ENCODE measurements at regions not wholly inside any gene's neighbourhood (a gene's known extent, or its start where the extent isn't known, plus 50 kb on each side); places are given as distances from the start of the nearest gene placed in this dataset.

DNA sequence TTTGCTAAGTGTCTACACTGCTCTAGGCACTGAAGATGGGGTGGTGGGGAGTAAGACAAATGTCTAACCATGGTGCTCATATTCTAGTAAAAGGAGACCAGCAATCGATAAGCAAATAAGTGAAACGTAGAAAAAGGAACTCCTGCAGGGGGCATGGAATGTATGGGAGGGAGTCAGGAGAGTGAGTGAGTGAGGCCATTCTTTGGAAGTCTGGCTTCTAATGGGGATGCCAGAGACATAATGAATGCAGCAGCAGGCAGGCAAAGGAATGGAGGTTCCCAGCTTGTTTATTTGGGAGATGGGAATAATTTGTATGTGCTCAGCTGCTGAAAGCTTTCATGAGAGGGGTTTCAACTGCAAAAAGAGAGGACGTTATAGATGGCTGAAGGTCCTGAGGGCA, 216.4 kb upstream of the DYNLRB2 start:
- no peaks in the 10 kb centered on the region for H3K36me3 ChIP-seq (ENCODE audit: insufficient read depth)
- WGBS, result 63% methylated on average over 3 of the region's 3 CpGs
- no peak overlapping the region for H3K27ac ChIP-seq (ENCODE audit: low read depth)
- no peak overlapping the region for H3K4me3 ChIP-seq (ENCODE audit: low read depth, low read length)
- DNase-seq (ENCODE audit: extremely low spot score), result no peak
- no peaks in the 10 kb centered on the region for H3K4me1 ChIP-seq (ENCODE audit: insufficient read depth)

GRCh38 chr16:80323808-80324195, 217.0 kb upstream of the DYNLRB2 start:
- H3K27ac ChIP-seq (ENCODE audit: low read depth), result no peak overlapping the region
- WGBS, result 88% methylated on average over 3 of the region's 3 CpGs
- H3K36me3 ChIP-seq (ENCODE audit: insufficient read depth), result no peaks in the 10 kb centered on the region
- H3K4me1 ChIP-seq (ENCODE audit: insufficient read depth), result no peaks in the 10 kb centered on the region
- H3K4me3 ChIP-seq (ENCODE audit: low read depth, low read length), result no peak overlapping the region
- no peak for DNase-seq (ENCODE audit: extremely low spot score)

DNA sequence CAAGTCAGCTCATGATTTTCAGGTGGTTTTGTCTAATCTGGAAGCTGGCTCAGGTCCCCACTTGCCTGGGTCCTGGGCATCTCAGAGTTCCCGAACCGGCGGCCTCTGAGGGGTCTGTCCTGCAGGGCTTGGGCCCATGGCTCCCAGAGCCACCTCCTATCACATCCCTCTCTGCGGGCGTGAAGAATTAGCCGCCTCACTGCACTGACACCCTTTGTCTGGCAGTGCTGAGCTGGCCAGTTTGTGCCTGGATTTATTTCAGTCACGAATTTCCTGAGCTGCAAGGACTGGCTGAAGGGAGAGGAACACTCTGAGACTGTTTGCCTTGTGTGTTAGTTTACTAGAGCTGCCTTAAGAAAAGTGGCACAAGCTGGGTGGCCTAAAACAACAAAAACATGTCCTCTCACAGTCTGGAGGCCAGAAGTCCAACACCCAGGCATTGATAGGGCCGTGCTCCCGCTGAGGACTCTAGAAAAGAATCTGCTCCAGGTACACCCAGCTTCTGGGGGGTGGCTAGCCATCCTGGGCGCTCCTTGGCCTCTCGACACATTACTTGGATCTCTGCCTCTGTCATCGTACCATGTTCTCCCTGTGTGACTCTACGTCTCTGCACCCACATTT, 217.5 kb upstream of the DYNLRB2 start:
- DNase-seq (ENCODE audit: extremely low spot score), result no peak
- 87% methylated on average over 13 of the region's 13 CpGs for WGBS
- Histone ChIP-seq H3K4me1 (ENCODE audit: insufficient read depth) (no peaks in the 10 kb centered on the region), H3K36me3 (ENCODE audit: insufficient read depth) (no peaks in the 10 kb centered on the region), H3K27ac (ENCODE audit: low read depth) (no peak overlapping the region), H3K4me3 (ENCODE audit: low read depth, low read length) (no peak overlapping the region)

DNA sequence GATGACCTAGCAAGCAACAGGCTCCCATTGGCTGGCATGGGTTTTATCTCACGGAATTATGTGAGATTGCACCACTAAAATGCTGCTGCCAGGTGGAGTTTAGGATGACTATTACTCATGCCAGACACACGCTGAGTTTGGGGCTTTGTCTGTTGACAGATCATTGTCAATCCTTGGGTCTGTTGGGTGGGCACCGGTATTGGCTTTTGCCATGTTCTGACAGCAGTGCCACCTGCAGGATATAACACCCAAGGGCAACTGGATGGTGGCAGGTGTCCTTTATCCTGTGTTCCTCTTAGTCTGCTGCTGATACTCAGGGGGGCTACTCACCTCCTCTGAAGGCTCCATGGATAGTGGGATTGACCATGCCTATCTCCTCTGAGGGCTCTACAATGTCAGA, 221.6 kb upstream of the DYNLRB2 start:
- no peak for DNase-seq (ENCODE audit: extremely low spot score)
- Histone ChIP-seq H3K4me3 (ENCODE audit: low read depth, low read length) (no peak overlapping the region), H3K27ac (ENCODE audit: low read depth) (no peak overlapping the region), H3K36me3 (ENCODE audit: insufficient read depth) (no peaks in the 10 kb centered on the region), H3K4me1 (ENCODE audit: insufficient read depth) (no peaks in the 10 kb centered on the region)
- 87% methylated on average over 3 of the region's 3 CpGs for WGBS

GRCh38 chr16:80318107-80318506, 222.7 kb upstream of the DYNLRB2 start:
- Histone ChIP-seq H3K27ac (ENCODE audit: low read depth) (no peak overlapping the region), H3K4me1 (ENCODE audit: insufficient read depth) (no peaks in the 10 kb centered on the region), H3K36me3 (ENCODE audit: insufficient read depth) (no peaks in the 10 kb centered on the region), H3K4me3 (ENCODE audit: low read depth, low read length) (no peak overlapping the region)
- WGBS, result 99% methylated on average over 1 of the region's 1 CpG
- DNase-seq (ENCODE audit: extremely low spot score), result no peak

GRCh38 chr16:80317599-80318037, 223.2 kb upstream of the DYNLRB2 start:
- H3K4me3 ChIP-seq (ENCODE audit: low read depth, low read length), result no peak overlapping the region
- H3K36me3 ChIP-seq (ENCODE audit: insufficient read depth), result no peaks in the 10 kb centered on the region
- no peak overlapping the region for H3K27ac ChIP-seq (ENCODE audit: low read depth)
- no peak for DNase-seq (ENCODE audit: extremely low spot score)
- H3K4me1 ChIP-seq (ENCODE audit: insufficient read depth), result no peaks in the 10 kb centered on the region
- WGBS, result 80% methylated on average over 8 of the region's 8 CpGs

- H3K27ac ChIP-seq (ENCODE audit: low read depth), result no peak overlapping the region
- no peaks in the 10 kb centered on the region for H3K4me1 ChIP-seq (ENCODE audit: insufficient read depth)
- DNase-seq (ENCODE audit: extremely low spot score), result no peak
- H3K36me3 ChIP-seq (ENCODE audit: insufficient read depth), result no peaks in the 10 kb centered on the region
- WGBS, result 68% methylated on average over 10 of the region's 10 CpGs
- no peak overlapping the region for H3K4me3 ChIP-seq (ENCODE audit: low read depth, low read length)
Observed at GRCh38 chr16:80317116-80317515, 223.7 kb upstream of the DYNLRB2 start.

GRCh38 chr16:80314042-80314441, 226.8 kb upstream of the DYNLRB2 start:
- WGBS, result 67% methylated on average over 4 of the region's 4 CpGs
- Histone ChIP-seq H3K4me3 (ENCODE audit: low read depth, low read length) (no peak overlapping the region), H3K27ac (ENCODE audit: low read depth) (no peak overlapping the region), H3K4me1 (ENCODE audit: insufficient read depth) (no peaks in the 10 kb centered on the region), H3K36me3 (ENCODE audit: insufficient read depth) (no peaks in the 10 kb centered on the region)
- no peak for DNase-seq (ENCODE audit: extremely low spot score)

DNA sequence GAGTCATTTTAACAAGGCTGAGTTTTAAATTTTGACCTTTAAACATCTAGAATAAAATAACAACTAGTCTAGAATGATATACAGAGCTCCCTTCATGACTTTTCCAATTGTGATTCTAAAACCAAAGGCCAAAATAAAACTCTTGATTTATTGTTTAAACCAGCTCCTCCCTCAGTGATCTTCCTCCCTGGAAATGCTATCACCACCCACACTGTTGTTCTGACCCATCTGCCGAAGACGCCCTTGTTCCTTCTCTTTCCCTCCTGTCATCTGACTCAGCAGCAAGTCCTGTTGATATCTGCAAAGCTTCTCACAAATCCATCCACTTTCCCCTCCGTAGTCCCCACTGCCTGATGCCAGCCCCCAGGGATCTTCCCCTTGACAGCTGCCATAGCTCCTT, 231.6 kb upstream of the DYNLRB2 start:
- 50% methylated on average over 3 of the region's 3 CpGs for WGBS
- no peaks in the 10 kb centered on the region for H3K4me1 ChIP-seq (ENCODE audit: insufficient read depth)
- H3K4me3 ChIP-seq (ENCODE audit: low read depth, low read length), result no peak overlapping the region
- no peak for DNase-seq (ENCODE audit: extremely low spot score)
- H3K27ac ChIP-seq (ENCODE audit: low read depth), result no peak overlapping the region
- H3K36me3 ChIP-seq (ENCODE audit: insufficient read depth), result no peaks in the 10 kb centered on the region

DNA sequence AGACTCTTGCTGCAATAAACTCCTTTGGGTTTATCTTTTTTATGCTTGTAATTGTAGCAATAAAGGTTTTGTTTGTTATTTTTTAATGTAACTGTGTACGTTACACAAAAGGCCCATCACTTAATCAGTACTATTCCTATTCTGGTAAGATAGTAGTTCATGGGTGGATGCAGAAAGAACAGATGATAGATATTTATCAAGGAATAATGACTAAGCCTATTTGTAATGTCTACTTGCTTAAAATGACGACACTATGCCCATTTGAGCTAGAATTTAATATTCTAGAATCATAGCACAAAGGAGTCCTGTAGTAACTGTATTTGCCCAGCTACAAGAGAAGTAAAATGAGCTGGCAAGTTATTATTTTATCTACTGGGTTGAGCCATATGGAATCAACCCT, 235.4 kb upstream of the DYNLRB2 start:
- no peak for DNase-seq (ENCODE audit: extremely low spot score)
- Histone ChIP-seq H3K4me3 (ENCODE audit: low read depth, low read length) (no peak overlapping the region), H3K36me3 (ENCODE audit: insufficient read depth) (no peaks in the 10 kb centered on the region), H3K4me1 (ENCODE audit: insufficient read depth) (no peaks in the 10 kb centered on the region), H3K27ac (ENCODE audit: low read depth) (no peak overlapping the region)
- WGBS, result 53% methylated on average over 2 of the region's 2 CpGs

DNA sequence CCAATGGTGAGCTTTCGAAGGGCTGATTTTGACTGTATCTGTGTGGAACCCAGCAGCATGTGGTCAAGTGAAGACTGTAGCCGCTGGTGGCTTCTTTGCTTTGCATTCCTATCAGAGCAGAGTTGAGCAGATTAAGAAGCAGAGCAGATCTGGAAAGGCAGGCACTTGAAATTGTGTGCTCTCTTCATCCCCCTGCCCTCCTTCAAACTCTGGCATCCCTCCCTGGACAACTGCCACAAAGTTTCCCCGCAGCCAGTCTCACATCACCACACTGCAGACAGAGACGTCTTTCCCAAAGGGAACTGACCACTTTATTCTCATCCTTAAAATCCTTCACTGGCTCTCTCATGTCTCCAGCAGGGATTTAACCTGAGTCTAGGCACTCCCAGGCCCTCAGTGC, 237.1 kb upstream of the DYNLRB2 start:
- Histone ChIP-seq H3K4me3 (ENCODE audit: low read depth, low read length) (no peak overlapping the region), H3K27ac (ENCODE audit: low read depth) (no peak overlapping the region)
- 46% methylated on average over 4 of the region's 4 CpGs for WGBS

GRCh38 chr16:80300876-80301275, 239.9 kb upstream of the DYNLRB2 start:
- no peaks in the 10 kb centered on the region for H3K36me3 ChIP-seq (ENCODE audit: insufficient read depth)
- DNase-seq (ENCODE audit: extremely low spot score), result no peak
- H3K27ac ChIP-seq (ENCODE audit: low read depth), result no peak overlapping the region
- H3K4me3 ChIP-seq (ENCODE audit: low read depth, low read length), result no peak overlapping the region
- no peaks in the 10 kb centered on the region for H3K4me1 ChIP-seq (ENCODE audit: insufficient read depth)

More for the DNA sequence above, 237.1 kb upstream of the DYNLRB2 start:
- no peak for DNase-seq (ENCODE audit: extremely low spot score)
- Histone ChIP-seq H3K4me1 (ENCODE audit: insufficient read depth) (no peaks in the 10 kb centered on the region), H3K36me3 (ENCODE audit: insufficient read depth) (no peaks in the 10 kb centered on the region)

GRCh38 chr16:80300456-80300855, 240.3 kb upstream of the DYNLRB2 start:
- whole genome bisulfite sequencing, result 92% methylated on average over 4 of the region's 4 CpGs
- Histone ChIP-seq H3K4me1 (ENCODE audit: insufficient read depth) (no peaks in the 10 kb centered on the region), H3K4me3 (ENCODE audit: low read depth, low read length) (no peak overlapping the region), H3K27ac (ENCODE audit: low read depth) (no peak overlapping the region), H3K36me3 (ENCODE audit: insufficient read depth) (no peaks in the 10 kb centered on the region)
- DNase-seq (ENCODE audit: extremely low spot score), result no peak

- H3K36me3 ChIP-seq (ENCODE audit: insufficient read depth), result no peaks in the 10 kb centered on the region
- no peak overlapping the region for H3K4me3 ChIP-seq (ENCODE audit: low read depth, low read length)
- DNase-seq (ENCODE audit: extremely low spot score), result no peak
- 29% methylated on average over 6 of the region's 6 CpGs for WGBS
- no peaks in the 10 kb centered on the region for H3K4me1 ChIP-seq (ENCODE audit: insufficient read depth)
- no peak overlapping the region for H3K27ac ChIP-seq (ENCODE audit: low read depth)
Observed at GRCh38 chr16:80299416-80299815, 241.4 kb upstream of the DYNLRB2 start.

GRCh38 chr16:80298676-80299075, 242.1 kb upstream of the DYNLRB2 start:
- Histone ChIP-seq H3K36me3 (ENCODE audit: insufficient read depth) (no peaks in the 10 kb centered on the region), H3K4me3 (ENCODE audit: low read depth, low read length) (no peak overlapping the region), H3K27ac (ENCODE audit: low read depth) (no peak overlapping the region)

More at GRCh38 chr16:80298676-80299075, 242.1 kb upstream of the DYNLRB2 start:
- no peaks in the 10 kb centered on the region for H3K4me1 ChIP-seq (ENCODE audit: insufficient read depth)
- DNase-seq (ENCODE audit: extremely low spot score), result no peak

Measured in urinary bladder (tissue), 3 donors.